Endodermal cell (in vitro differentiated cells): ENCODE measurements at regions not wholly inside any gene's neighbourhood (a gene's known extent, or its start where the extent isn't known, plus 50 kb on each side); places are given as distances from the start of the nearest gene placed in this dataset.

Experiments
- DNase-seq: peaks from one replicate; pipeline ENCODE4 v3.0.0-alpha.2; 2017
- H3K27ac ChIP-seq: 2 replicates; pipeline ENCODE4 v1.5.1; 2013; ENCODE audit warnings: mild to moderate bottlenecking, low read depth, low read length, moderate library complexity
- H3K27me3 ChIP-seq: 2 replicates; pipeline ENCODE4 v1.6.1; 2013; ENCODE audit warnings: mild to moderate bottlenecking, low read length, moderate library complexity; ENCODE audit not compliant: insufficient read depth, control insufficient read depth, poor library complexity, severe bottlenecking
- H3K36me3 ChIP-seq: 2 replicates; pipeline ENCODE4 v1.7.0; 2013; ENCODE audit warnings: mild to moderate bottlenecking, low read length, moderate library complexity; ENCODE audit not compliant: control insufficient read depth, insufficient read depth
- H3K4me1 ChIP-seq: one replicate; pipeline ENCODE4 v1.7.0; 2013; ENCODE audit warnings: low read length; ENCODE audit not compliant: control insufficient read depth, insufficient read depth
- H3K4me3 ChIP-seq: 2 replicates; pipeline ENCODE4 v1.5.1; 2013; ENCODE audit warnings: mild to moderate bottlenecking, low read length, moderate library complexity
- H3K9ac ChIP-seq: 2 replicates; pipeline ENCODE4 v1.6.1; 2013; ENCODE audit warnings: mild to moderate bottlenecking, low read length, moderate library complexity; ENCODE audit not compliant: poor library complexity, severe bottlenecking; ENCODE audit errors: extremely low read depth
- H3K9me3 ChIP-seq: 2 replicates; pipeline ENCODE4 v1.6.1; 2013; ENCODE audit warnings: mild to moderate bottlenecking, low read length, moderate library complexity; ENCODE audit not compliant: control insufficient read depth
- H3K27ac Mint-ChIP-seq: 2 replicates; pipeline ENCODE4 v1.8.0; 2020; ENCODE audit warnings: mixed read lengths
- H3K27me3 Mint-ChIP-seq: 2 replicates; pipeline ENCODE4 v1.8.0; 2021; ENCODE audit warnings: mild to moderate bottlenecking, mixed read lengths; ENCODE audit not compliant: insufficient read depth
- H3K36me3 Mint-ChIP-seq: 2 replicates; pipeline ENCODE4 v1.8.0; 2020; ENCODE audit warnings: low read depth, mixed read lengths
- H3K4me1 Mint-ChIP-seq: 2 replicates; pipeline ENCODE4 v1.8.0; 2020; ENCODE audit warnings: mixed read lengths
- H3K4me3 Mint-ChIP-seq: 2 replicates; pipeline ENCODE4 v1.8.0; 2020; ENCODE audit warnings: mild to moderate bottlenecking, moderate library complexity, mixed read lengths
- H3K9me3 Mint-ChIP-seq: 2 replicates; pipeline ENCODE4 v1.8.0; 2020; ENCODE audit warnings: mild to moderate bottlenecking, mixed read lengths
- WGBS, 2 experiments: methylation state at CpG; one replicate each; pipeline versions ENCODE4 v1.1.5 to v1.1.7; 2013; ENCODE audit warnings: missing lambda C conversion rate in 2 of 2, mixed read lengths in 1 of 2; ENCODE audit not compliant: insufficient coverage in 1 of 2, insufficient read length in 1 of 2; 5-methylcytosine and 5-hydroxymethylcytosine counted together
- TF ChIP-seq, protein P1 (sequence below): fragments of 200-600 bp; sonication (generic); conservative IDR thresholded peaks from 2 replicates; pipeline ENCODE4 v1.5.0; 2021; ENCODE audit warnings: antibody characterized with exemption, mild to moderate bottlenecking

DNA sequence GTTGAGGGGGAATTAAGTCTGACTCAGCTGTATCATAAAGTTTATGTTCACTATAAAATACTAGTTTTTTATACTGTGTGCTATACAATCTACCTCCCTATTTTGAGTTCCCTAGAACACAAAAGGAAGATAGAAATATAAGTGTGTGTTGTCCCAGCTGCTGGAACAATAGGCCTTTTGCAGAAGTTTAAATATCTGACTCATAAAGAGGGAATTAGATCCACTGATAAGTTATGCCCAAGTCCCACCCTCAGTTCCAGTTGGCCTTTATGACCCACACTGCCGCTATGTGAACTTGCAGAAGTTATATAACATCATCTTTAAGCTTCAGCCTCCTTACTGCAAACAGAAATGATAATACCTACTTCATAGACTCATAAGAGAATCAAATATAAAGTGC lies 88.5 kb upstream of the DAB2 start:
- no peak overlapping the region for H3K9ac ChIP-seq
- Mint-ChIP-seq H3K4me3 (no peak overlapping the region), H3K9me3 (no peaks in the 10 kb centered on the region), H3K27ac (no peak overlapping the region), H3K27me3 (no peaks in the 10 kb centered on the region), H3K4me1 (peaks cover 10% of the 10 kb centered on the region), H3K36me3 (no peaks in the 10 kb centered on the region)
- H3K36me3 ChIP-seq, result no peaks in the 10 kb centered on the region
- H3K4me3 ChIP-seq, result no peak overlapping the region
- 94 to 100% methylated on average over 1 of the region's 1 CpG for WGBS, 2 experiments
- H3K9me3 ChIP-seq, result no peaks in the 10 kb centered on the region
- no peak overlapping the region for H3K27ac ChIP-seq
- TF ChIP-seq, protein P1, sequence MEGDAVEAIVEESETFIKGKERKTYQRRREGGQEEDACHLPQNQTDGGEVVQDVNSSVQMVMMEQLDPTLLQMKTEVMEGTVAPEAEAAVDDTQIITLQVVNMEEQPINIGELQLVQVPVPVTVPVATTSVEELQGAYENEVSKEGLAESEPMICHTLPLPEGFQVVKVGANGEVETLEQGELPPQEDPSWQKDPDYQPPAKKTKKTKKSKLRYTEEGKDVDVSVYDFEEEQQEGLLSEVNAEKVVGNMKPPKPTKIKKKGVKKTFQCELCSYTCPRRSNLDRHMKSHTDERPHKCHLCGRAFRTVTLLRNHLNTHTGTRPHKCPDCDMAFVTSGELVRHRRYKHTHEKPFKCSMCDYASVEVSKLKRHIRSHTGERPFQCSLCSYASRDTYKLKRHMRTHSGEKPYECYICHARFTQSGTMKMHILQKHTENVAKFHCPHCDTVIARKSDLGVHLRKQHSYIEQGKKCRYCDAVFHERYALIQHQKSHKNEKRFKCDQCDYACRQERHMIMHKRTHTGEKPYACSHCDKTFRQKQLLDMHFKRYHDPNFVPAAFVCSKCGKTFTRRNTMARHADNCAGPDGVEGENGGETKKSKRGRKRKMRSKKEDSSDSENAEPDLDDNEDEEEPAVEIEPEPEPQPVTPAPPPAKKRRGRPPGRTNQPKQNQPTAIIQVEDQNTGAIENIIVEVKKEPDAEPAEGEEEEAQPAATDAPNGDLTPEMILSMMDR, result no peak
- H3K27me3 ChIP-seq, result no peaks in the 10 kb centered on the region
- no peak for DNase-seq
- H3K4me1 ChIP-seq, result no peaks in the 10 kb centered on the region

DNA sequence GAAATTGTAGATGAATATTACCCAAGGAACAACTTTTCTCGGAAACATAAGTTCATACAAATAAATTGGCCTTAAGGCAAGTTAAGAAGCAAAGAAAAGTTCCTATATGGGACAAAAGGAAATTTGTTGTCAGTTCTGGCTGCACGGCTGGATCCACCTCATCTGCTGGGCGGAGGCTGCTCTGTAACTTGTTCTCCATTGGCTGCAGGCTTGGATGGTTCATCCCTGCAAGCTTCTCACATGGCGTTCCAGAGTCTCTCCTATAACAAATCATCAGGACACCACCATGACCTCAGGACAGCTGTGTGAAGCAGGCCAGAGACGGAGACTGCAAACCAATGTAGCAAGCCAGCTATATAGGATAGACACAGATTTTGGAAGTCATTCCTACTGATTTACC lies 81.4 kb upstream of the DAB2 start:
- Mint-ChIP-seq H3K9me3 (no peaks in the 10 kb centered on the region), H3K4me1 (no peaks in the 10 kb centered on the region), H3K27ac (no peak overlapping the region), H3K4me3 (no peak overlapping the region), H3K27me3 (no peaks in the 10 kb centered on the region), H3K36me3 (no peaks in the 10 kb centered on the region)
- no peaks in the 10 kb centered on the region for H3K36me3 ChIP-seq
- TF ChIP-seq, protein P1, result no peak
- no peaks in the 10 kb centered on the region for H3K9me3 ChIP-seq
- WGBS, 2 experiments, result 89 to 95% methylated on average over 2 to 5 of the region's 5 CpGs
- DNase-seq, result no peak
- no peak overlapping the region for H3K27ac ChIP-seq
- no peaks in the 10 kb centered on the region for H3K27me3 ChIP-seq
- H3K4me1 ChIP-seq, result peaks cover 5% of the 10 kb centered on the region
- no peak overlapping the region for H3K9ac ChIP-seq
- H3K4me3 ChIP-seq, result no peak overlapping the region

DNA sequence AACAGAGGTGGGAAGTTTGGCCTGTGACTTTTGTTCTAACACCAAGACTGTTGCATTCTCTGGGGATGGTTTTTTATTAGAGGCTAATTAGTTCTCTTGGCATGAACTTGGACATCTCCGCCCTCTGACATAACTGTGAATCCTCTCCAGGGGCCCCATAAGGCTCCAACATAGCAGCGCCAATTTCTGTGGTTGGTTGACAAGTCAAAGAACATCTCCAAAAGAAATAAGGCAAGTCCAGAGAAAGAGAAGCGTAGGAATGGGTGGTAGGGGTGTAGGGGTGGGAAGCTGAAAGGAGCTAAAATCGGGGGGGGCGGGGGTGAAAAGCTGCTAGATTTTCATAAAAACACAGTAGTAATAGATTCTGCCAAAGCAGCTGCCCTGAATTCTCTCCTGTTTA lies 81.0 kb upstream of the DAB2 start:
- H3K4me3 ChIP-seq, result no peak overlapping the region
- H3K36me3 ChIP-seq, result no peaks in the 10 kb centered on the region
- no peaks in the 10 kb centered on the region for H3K9me3 Mint-ChIP-seq
- H3K27ac Mint-ChIP-seq, result no peak overlapping the region
- no peak for DNase-seq
- H3K4me1 Mint-ChIP-seq, result no peaks in the 10 kb centered on the region
- no peaks in the 10 kb centered on the region for H3K9me3 ChIP-seq
- H3K27ac ChIP-seq, result no peak overlapping the region
- TF ChIP-seq, protein P1, result no peak
- no peak overlapping the region for H3K4me3 Mint-ChIP-seq
- no peaks in the 10 kb centered on the region for H3K36me3 Mint-ChIP-seq
- H3K9ac ChIP-seq, result no peak overlapping the region
- 72 to 86% methylated on average over 3 to 5 of the region's 5 CpGs for WGBS, 2 experiments
- peaks cover 5% of the 10 kb centered on the region for H3K4me1 ChIP-seq
- no peaks in the 10 kb centered on the region for H3K27me3 Mint-ChIP-seq
- H3K27me3 ChIP-seq, result no peaks in the 10 kb centered on the region
